GM12873 (cell line): ENCODE measurements at regions not wholly inside any gene's neighbourhood (a gene's known extent, or its start where the extent isn't known, plus 50 kb on each side); places are given as distances from the start of the nearest gene placed in this dataset.

Source experiments
- CTCF ChIP-seq: IDR thresholded peaks from 2 replicates; pipeline ENCODE4 v1.5.1; 2012; ENCODE audit warnings: low read depth, mild to moderate bottlenecking, moderate library complexity, low read length, control low read depth; ENCODE audit not compliant: insufficient read depth; ENCODE audit errors: missing control alignments

GRCh38 chr18:51527826-51528225 is 330.3 kb upstream of the MEX3C start:
- TF ChIP-seq CTCF = no peak

GRCh38 chr18:51531501-51531900 is 334.0 kb upstream of the MEX3C start:
- TF ChIP-seq CTCF = no peak

GRCh38 chr18:51537487-51537886 is 340.0 kb upstream of the MEX3C start:
- no peak for TF ChIP-seq CTCF

- no peak for TF ChIP-seq CTCF
Measured at GRCh38 chr18:51540562-51540961, 343.1 kb upstream of the MEX3C start.

- TF ChIP-seq CTCF = no peak
Measured at GRCh38 chr18:51541230-51541629, 343.7 kb upstream of the MEX3C start.

GRCh38 chr18:51543658-51544155 is 346.2 kb upstream of the MEX3C start:
- no peak for TF ChIP-seq CTCF

GRCh38 chr18:51545446-51545845 is 348.0 kb upstream of the MEX3C start:
- TF ChIP-seq CTCF = no peak

GRCh38 chr18:51559198-51559901 is 361.9 kb upstream of the MEX3C start:
- no peak for TF ChIP-seq CTCF
